DOHH2 (cell line): ENCODE measurements at regions not wholly inside any gene's neighbourhood (a gene's known extent, or its start where the extent isn't known, plus 50 kb on each side); places are given as distances from the start of the nearest gene placed in this dataset.

Source experiments
- EZH2phosphoT487 ChIP-seq: fragments of 200-600 bp; sonication (generic); IDR thresholded peaks from 2 replicates; pipeline ENCODE4 v1.6.1; 2017; ENCODE audit warnings: borderline replicate concordance, mild to moderate bottlenecking, antibody characterized with exemption, low read length, moderate library complexity, mixed read lengths
- TF ChIP-seq, protein P1 (sequence below): fragments of 200-600 bp; sonication (generic); IDR thresholded peaks from one replicate; pipeline ENCODE4 v1.5.1; 2014; ENCODE audit warnings: antibody characterized with exemption, mild to moderate bottlenecking, low read depth, low read length; ENCODE audit not compliant: poor library complexity, severe bottlenecking

DNA sequence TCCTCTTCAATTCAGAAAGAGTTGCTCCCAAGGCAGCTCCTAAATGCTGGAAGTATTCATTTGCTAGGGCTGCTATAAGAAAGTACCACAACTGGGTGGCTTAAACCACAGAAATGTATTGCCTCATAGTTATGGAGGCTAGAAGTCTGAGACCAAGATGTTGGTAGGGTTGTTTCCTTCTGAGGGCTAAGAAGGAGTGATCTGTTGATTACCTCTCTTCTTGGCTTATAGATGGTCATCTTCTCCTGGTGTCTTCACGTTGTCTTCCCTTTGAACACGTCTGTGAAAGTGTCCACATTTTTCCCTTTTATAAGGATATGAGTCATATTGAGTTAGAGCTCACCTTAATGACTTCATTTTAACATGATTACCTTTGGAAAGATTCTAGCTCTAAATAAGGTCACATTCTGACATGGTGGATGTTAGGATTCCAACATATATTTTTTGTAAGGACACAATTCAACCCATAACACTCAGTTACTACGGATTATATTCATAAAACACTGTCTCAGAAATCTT lies 266.3 kb downstream of the SPATA18 start:
- TF ChIP-seq, protein P1, sequence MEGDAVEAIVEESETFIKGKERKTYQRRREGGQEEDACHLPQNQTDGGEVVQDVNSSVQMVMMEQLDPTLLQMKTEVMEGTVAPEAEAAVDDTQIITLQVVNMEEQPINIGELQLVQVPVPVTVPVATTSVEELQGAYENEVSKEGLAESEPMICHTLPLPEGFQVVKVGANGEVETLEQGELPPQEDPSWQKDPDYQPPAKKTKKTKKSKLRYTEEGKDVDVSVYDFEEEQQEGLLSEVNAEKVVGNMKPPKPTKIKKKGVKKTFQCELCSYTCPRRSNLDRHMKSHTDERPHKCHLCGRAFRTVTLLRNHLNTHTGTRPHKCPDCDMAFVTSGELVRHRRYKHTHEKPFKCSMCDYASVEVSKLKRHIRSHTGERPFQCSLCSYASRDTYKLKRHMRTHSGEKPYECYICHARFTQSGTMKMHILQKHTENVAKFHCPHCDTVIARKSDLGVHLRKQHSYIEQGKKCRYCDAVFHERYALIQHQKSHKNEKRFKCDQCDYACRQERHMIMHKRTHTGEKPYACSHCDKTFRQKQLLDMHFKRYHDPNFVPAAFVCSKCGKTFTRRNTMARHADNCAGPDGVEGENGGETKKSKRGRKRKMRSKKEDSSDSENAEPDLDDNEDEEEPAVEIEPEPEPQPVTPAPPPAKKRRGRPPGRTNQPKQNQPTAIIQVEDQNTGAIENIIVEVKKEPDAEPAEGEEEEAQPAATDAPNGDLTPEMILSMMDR, result no peak
- no peak for TF ChIP-seq EZH2phosphoT487
